ENCODE measurements at regions not wholly inside any gene's neighbourhood (a gene's known extent, or its start where the extent isn't known, plus 50 kb on each side); places are given as distances from the start of the nearest gene placed in this dataset.

GRCh38 chr6:19478992-19479391 is 358.2 kb upstream of the ID4 start:
- DNase-seq: no peak

- DNase-seq: no peak
These were observed 357.6 kb upstream of the ID4 start for GRCh38 chr6:19479551-19479950.

GRCh38 chr6:19492636-19493405 is 344.3 kb upstream of the ID4 start:
- DNase-seq: no peak

GRCh38 chr6:19501737-19502245 is 335.4 kb upstream of the ID4 start:
- DNase-seq: no peak

GRCh38 chr6:19502301-19502700 is 334.9 kb upstream of the ID4 start:
- DNase-seq: no peak

- DNase-seq: no peak
These were observed 321.2 kb upstream of the ID4 start for GRCh38 chr6:19515939-19516338.

- DNase-seq: no peak
These were observed 317.2 kb upstream of the ID4 start for GRCh38 chr6:19519941-19520340.

GRCh38 chr6:19524366-19525186 is 312.6 kb upstream of the ID4 start:
- DNase-seq: no peak

GRCh38 chr6:19525673-19526072 is 311.5 kb upstream of the ID4 start:
- DNase-seq: no peak

- DNase-seq: no peak
These were observed 307.0 kb upstream of the ID4 start for GRCh38 chr6:19530188-19530587.

GRCh38 chr6:19535351-19535750 is 301.8 kb upstream of the ID4 start:
- DNase-seq: no peak

- DNase-seq: no peak
These were observed 300.3 kb upstream of the ID4 start for GRCh38 chr6:19536838-19537237.

- no peak for DNase-seq
These were observed 299.1 kb upstream of the ID4 start for GRCh38 chr6:19538096-19538495.

- DNase-seq: no peak
These were observed 289.7 kb upstream of the ID4 start for GRCh38 chr6:19547507-19547906.

- no peak for DNase-seq
These were observed 288.1 kb upstream of the ID4 start for GRCh38 chr6:19549109-19549508.

- no peak for DNase-seq
These were observed 286.8 kb upstream of the ID4 start for GRCh38 chr6:19550380-19550779.

- DNase-seq: no peak
These were observed 285.6 kb upstream of the ID4 start for GRCh38 chr6:19551611-19552010.

- DNase-seq: no peak
These were observed 285.1 kb upstream of the ID4 start for GRCh38 chr6:19552076-19552475.

GRCh38 chr6:19552588-19552987 is 284.6 kb upstream of the ID4 start:
- DNase-seq: no peak

GRCh38 chr6:19554356-19555225 is 282.6 kb upstream of the ID4 start:
- peak; percentile 13 for DNase-seq

- DNase-seq: no peak
These were observed 280.0 kb upstream of the ID4 start for GRCh38 chr6:19557191-19557590.

GRCh38 chr6:19558201-19558600 is 279.0 kb upstream of the ID4 start:
- no peak for DNase-seq

- DNase-seq: no peak
These were observed 278.2 kb upstream of the ID4 start for GRCh38 chr6:19558934-19559333.

All from SHP77 treated with DMSO at 0.1 percent for 48 hours (cell line).